ENCODE measurements at regions not wholly inside any gene's neighbourhood (a gene's known extent, or its start where the extent isn't known, plus 50 kb on each side); places are given as distances from the start of the nearest gene placed in this dataset.

GRCh38 chr4:140297221-140297570 lies 76.2 kb upstream of the SCOC start:
- POLR2A ChIA-PET: no interaction called here
- no peaks in the 10 kb centered on the region for H3K27me3 ChIP-seq (replicated peaks in 2 of 5; ENCODE audit: control insufficient read depth in 4 of 5, insufficient read depth in 5 of 5, low read length in 4 of 5)
- H3K4me3 ChIP-seq (ENCODE audit: control insufficient read depth in 1 of 7, extremely low read depth in 1 of 7, insufficient read depth in 4 of 7, low read depth in 2 of 7, low read length in 6 of 7): no peak overlapping the region
- peaks cover 0 to 12% (median 10%) of the 10 kb centered on the region in 4 experiments for H3K4me1 ChIP-seq (ENCODE audit: control extremely low read depth in 1 of 4, control insufficient read depth in 4 of 4, insufficient read depth in 4 of 4, low read length in 3 of 4)
- no peaks in the 10 kb centered on the region for H3K9me3 ChIP-seq (ENCODE audit: control extremely low read depth in 1 of 5, control insufficient read depth in 4 of 5, insufficient read depth in 2 of 5, low read depth in 1 of 5, low read length in 4 of 5)
- H3K27ac ChIP-seq (ENCODE audit: insufficient read depth in 1 of 2, low read depth in 1 of 2, low read length in 2 of 2, poor library complexity in 1 of 2, severe bottlenecking in 2 of 2): no peak overlapping the region
- CTCF ChIA-PET: no interaction called here
- DNase-seq: no peak
- H3K36me3 ChIP-seq (ENCODE audit: control insufficient read depth in 4 of 4, insufficient read depth in 4 of 4, low read length in 3 of 4): no peaks in the 10 kb centered on the region
- WGBS (ENCODE audit: insufficient coverage): 91% methylated on average over 5 of the region's 7 CpGs

GRCh38 chr4:140296335-140297220 lies 76.9 kb upstream of the SCOC start:
- POLR2A ChIA-PET: no interaction called here
- Histone ChIP-seq H3K36me3 (ENCODE audit: control insufficient read depth in 4 of 4, insufficient read depth in 4 of 4, low read length in 3 of 4) (no peaks in the 10 kb centered on the region), H3K27me3 (replicated peaks in 2 of 5; ENCODE audit: control insufficient read depth in 4 of 5, insufficient read depth in 5 of 5, low read length in 4 of 5) (no peaks in the 10 kb centered on the region), H3K27ac (ENCODE audit: insufficient read depth in 1 of 2, low read depth in 1 of 2, low read length in 2 of 2, poor library complexity in 1 of 2, severe bottlenecking in 2 of 2) (no peak overlapping the region), H3K9me3 (ENCODE audit: control extremely low read depth in 1 of 5, control insufficient read depth in 4 of 5, insufficient read depth in 2 of 5, low read depth in 1 of 5, low read length in 4 of 5) (no peaks in the 10 kb centered on the region), H3K4me1 (ENCODE audit: control extremely low read depth in 1 of 4, control insufficient read depth in 4 of 4, insufficient read depth in 4 of 4, low read length in 3 of 4) (peaks cover 0 to 12% (median 10%) of the 10 kb centered on the region in 4 experiments), H3K4me3 (ENCODE audit: control insufficient read depth in 1 of 7, extremely low read depth in 1 of 7, insufficient read depth in 4 of 7, low read depth in 2 of 7, low read length in 6 of 7) (no peak overlapping the region)
- WGBS (ENCODE audit: insufficient coverage): 93% methylated on average over 11 of the region's 15 CpGs
- no peak for DNase-seq
- CTCF ChIA-PET: no interaction called here

- Histone ChIP-seq H3K4me1 (ENCODE audit: control extremely low read depth in 1 of 4, control insufficient read depth in 4 of 4, insufficient read depth in 4 of 4, low read length in 3 of 4) (no peaks in the 10 kb centered on the region), H3K4me3 (ENCODE audit: control insufficient read depth in 1 of 7, extremely low read depth in 1 of 7, insufficient read depth in 4 of 7, low read depth in 2 of 7, low read length in 6 of 7) (no peak overlapping the region), H3K36me3 (ENCODE audit: control insufficient read depth in 4 of 4, insufficient read depth in 4 of 4, low read length in 3 of 4) (no peaks in the 10 kb centered on the region), H3K9me3 (ENCODE audit: control extremely low read depth in 1 of 5, control insufficient read depth in 4 of 5, insufficient read depth in 2 of 5, low read depth in 1 of 5, low read length in 4 of 5) (no peaks in the 10 kb centered on the region), H3K27me3 (replicated peaks in 2 of 5; ENCODE audit: control insufficient read depth in 4 of 5, insufficient read depth in 5 of 5, low read length in 4 of 5) (no peaks in the 10 kb centered on the region), H3K27ac (ENCODE audit: insufficient read depth in 1 of 2, low read depth in 1 of 2, low read length in 2 of 2, poor library complexity in 1 of 2, severe bottlenecking in 2 of 2) (no peak overlapping the region)
- WGBS (ENCODE audit: insufficient coverage): 100% methylated on average over 1 of the region's 2 CpGs
- no peak for DNase-seq
- ChIA-PET POLR2A (no interaction called here), CTCF (interaction anchor here (1.0 to 2.1 kb wide), 3 partner anchors 9 to 66 kb away, joined by 4 to 6 read pairs (median 4); no protein-coding TSS in a partner anchor)
These were observed 79.5 kb upstream of the SCOC start for GRCh38 chr4:140293979-140294378.

GRCh38 chr4:140291259-140291658 lies 82.2 kb upstream of the SCOC start:
- Histone ChIP-seq H3K27me3 (replicated peaks in 2 of 5; ENCODE audit: control insufficient read depth in 4 of 5, insufficient read depth in 5 of 5, low read length in 4 of 5) (no peaks in the 10 kb centered on the region), H3K4me3 (ENCODE audit: control insufficient read depth in 1 of 7, extremely low read depth in 1 of 7, insufficient read depth in 4 of 7, low read depth in 2 of 7, low read length in 6 of 7) (no peak overlapping the region), H3K9me3 (ENCODE audit: control extremely low read depth in 1 of 5, control insufficient read depth in 4 of 5, insufficient read depth in 2 of 5, low read depth in 1 of 5, low read length in 4 of 5) (no peaks in the 10 kb centered on the region), H3K4me1 (ENCODE audit: control extremely low read depth in 1 of 4, control insufficient read depth in 4 of 4, insufficient read depth in 4 of 4, low read length in 3 of 4) (no peaks in the 10 kb centered on the region), H3K27ac (ENCODE audit: insufficient read depth in 1 of 2, low read depth in 1 of 2, low read length in 2 of 2, poor library complexity in 1 of 2, severe bottlenecking in 2 of 2) (no peak overlapping the region), H3K36me3 (ENCODE audit: control insufficient read depth in 4 of 4, insufficient read depth in 4 of 4, low read length in 3 of 4) (no peaks in the 10 kb centered on the region)
- no peak for DNase-seq
- CTCF ChIA-PET: interaction anchor here (1.1 kb wide), 1 partner anchor 11 kb away, joined by 5 read pairs; no protein-coding TSS in a partner anchor
- POLR2A ChIA-PET: no interaction called here
- WGBS (ENCODE audit: insufficient coverage): 100% methylated on average over 2 of the region's 4 CpGs

- ChIA-PET POLR2A (no interaction called here), CTCF (interaction anchor here (1.7 kb wide), 1 partner anchor 16 kb away, joined by 4 read pairs; no protein-coding TSS in a partner anchor)
- Histone ChIP-seq H3K36me3 (ENCODE audit: control insufficient read depth in 4 of 4, insufficient read depth in 4 of 4, low read length in 3 of 4) (no peaks in the 10 kb centered on the region), H3K4me1 (ENCODE audit: control extremely low read depth in 1 of 4, control insufficient read depth in 4 of 4, insufficient read depth in 4 of 4, low read length in 3 of 4) (no peaks in the 10 kb centered on the region), H3K9me3 (ENCODE audit: control extremely low read depth in 1 of 5, control insufficient read depth in 4 of 5, insufficient read depth in 2 of 5, low read depth in 1 of 5, low read length in 4 of 5) (no peaks in the 10 kb centered on the region), H3K27ac (ENCODE audit: insufficient read depth in 1 of 2, low read depth in 1 of 2, low read length in 2 of 2, poor library complexity in 1 of 2, severe bottlenecking in 2 of 2) (no peak overlapping the region), H3K27me3 (replicated peaks in 2 of 5; ENCODE audit: control insufficient read depth in 4 of 5, insufficient read depth in 5 of 5, low read length in 4 of 5) (no peaks in the 10 kb centered on the region), H3K4me3 (ENCODE audit: control insufficient read depth in 1 of 7, extremely low read depth in 1 of 7, insufficient read depth in 4 of 7, low read depth in 2 of 7, low read length in 6 of 7) (no peak overlapping the region)
- WGBS (ENCODE audit: insufficient coverage): 97% methylated on average over 2 of the region's 2 CpGs
- DNase-seq: no peak
These were observed 84.0 kb upstream of the SCOC start for GRCh38 chr4:140289486-140289885.

GRCh38 chr4:140286456-140286855 lies 87.0 kb upstream of the SCOC start:
- DNase-seq: no peak
- 99% methylated on average over 16 of the region's 18 CpGs for WGBS (ENCODE audit: insufficient coverage)
- H3K9me3 ChIP-seq (ENCODE audit: control extremely low read depth in 1 of 5, control insufficient read depth in 4 of 5, insufficient read depth in 2 of 5, low read depth in 1 of 5, low read length in 4 of 5): no peaks in the 10 kb centered on the region
- no peaks in the 10 kb centered on the region for H3K36me3 ChIP-seq (ENCODE audit: control insufficient read depth in 4 of 4, insufficient read depth in 4 of 4, low read length in 3 of 4)
- H3K27me3 ChIP-seq (replicated peaks in 2 of 5; ENCODE audit: control insufficient read depth in 4 of 5, insufficient read depth in 5 of 5, low read length in 4 of 5): no peaks in the 10 kb centered on the region
- CTCF ChIA-PET: no interaction called here
- no peak overlapping the region for H3K27ac ChIP-seq (ENCODE audit: insufficient read depth in 1 of 2, low read depth in 1 of 2, low read length in 2 of 2, poor library complexity in 1 of 2, severe bottlenecking in 2 of 2)
- POLR2A ChIA-PET: no interaction called here
- H3K4me3 ChIP-seq (ENCODE audit: control insufficient read depth in 1 of 7, extremely low read depth in 1 of 7, insufficient read depth in 4 of 7, low read depth in 2 of 7, low read length in 6 of 7): no peak overlapping the region
- no peaks in the 10 kb centered on the region for H3K4me1 ChIP-seq (ENCODE audit: control extremely low read depth in 1 of 4, control insufficient read depth in 4 of 4, insufficient read depth in 4 of 4, low read length in 3 of 4)

- no peaks in the 10 kb centered on the region for H3K27me3 ChIP-seq (replicated peaks in 2 of 5; ENCODE audit: control insufficient read depth in 4 of 5, insufficient read depth in 5 of 5, low read length in 4 of 5)
- CTCF ChIA-PET: interaction anchor here (1.8 kb wide), 1 partner anchor 9 kb away, joined by 4 read pairs; no protein-coding TSS in a partner anchor
- 100% methylated on average over 1 of the region's 2 CpGs for WGBS (ENCODE audit: insufficient coverage)
These were observed 89.0 kb upstream of the SCOC start for GRCh38 chr4:140284456-140284855.

More at GRCh38 chr4:140284456-140284855, 89.0 kb upstream of the SCOC start:
- no peaks in the 10 kb centered on the region for H3K36me3 ChIP-seq (ENCODE audit: control insufficient read depth in 4 of 4, insufficient read depth in 4 of 4, low read length in 3 of 4)
- POLR2A ChIA-PET: no interaction called here
- no peaks in the 10 kb centered on the region for H3K9me3 ChIP-seq (ENCODE audit: control extremely low read depth in 1 of 5, control insufficient read depth in 4 of 5, insufficient read depth in 2 of 5, low read depth in 1 of 5, low read length in 4 of 5)
- no peak for DNase-seq
- no peaks in the 10 kb centered on the region for H3K4me1 ChIP-seq (ENCODE audit: control extremely low read depth in 1 of 4, control insufficient read depth in 4 of 4, insufficient read depth in 4 of 4, low read length in 3 of 4)
- no peak overlapping the region for H3K4me3 ChIP-seq (ENCODE audit: control insufficient read depth in 1 of 7, extremely low read depth in 1 of 7, insufficient read depth in 4 of 7, low read depth in 2 of 7, low read length in 6 of 7)
- no peak overlapping the region for H3K27ac ChIP-seq (ENCODE audit: insufficient read depth in 1 of 2, low read depth in 1 of 2, low read length in 2 of 2, poor library complexity in 1 of 2, severe bottlenecking in 2 of 2)

Measured in common myeloid progenitor, CD34-positive (primary cell).